ENCODE measurements at regions not wholly inside any gene's neighbourhood (a gene's known extent, or its start where the extent isn't known, plus 50 kb on each side); places are given as distances from the start of the nearest gene placed in this dataset.
"Not testable (repeated sequence)": the region's sequence is repeated elsewhere in the genome, so short reads cannot be mapped to it uniquely, and the experiment has no call there.

GRCh38 chr6:60737764-60738425 lies 1548.1 kb downstream of the KHDRBS2 start:
- intact Hi-C loops (cut with DNase I); DNase-seq; H3K9me3 ChIP-seq (ENCODE audit: control insufficient read depth in 2 of 3, insufficient read depth in 1 of 3, low read length in 3 of 3); H3K27ac ChIP-seq (ENCODE audit: low read depth in 2 of 2, low read length in 2 of 2); FAIRE-seq; H3K36me3 ChIP-seq (ENCODE audit: control insufficient read depth in 2 of 3, insufficient read depth in 3 of 3, low read length in 3 of 3); H3K27me3 ChIP-seq (ENCODE audit: control insufficient read depth, insufficient read depth, low read length); H3K9ac ChIP-seq (ENCODE audit: low read length in 3 of 3); H3K4me3 ChIP-seq (ENCODE audit: low read length in 3 of 3); H3K4me1 ChIP-seq (ENCODE audit: control insufficient read depth in 2 of 3, insufficient read depth in 2 of 3, low read depth in 1 of 3, low read length in 3 of 3): not testable (repeated sequence)

- H3K36me3 ChIP-seq (ENCODE audit: control insufficient read depth in 2 of 3, insufficient read depth in 3 of 3, low read length in 3 of 3); H3K4me1 ChIP-seq (ENCODE audit: control insufficient read depth in 2 of 3, insufficient read depth in 2 of 3, low read depth in 1 of 3, low read length in 3 of 3); H3K9ac ChIP-seq (ENCODE audit: low read length in 3 of 3); H3K27ac ChIP-seq (ENCODE audit: low read depth in 2 of 2, low read length in 2 of 2); DNase-seq; H3K9me3 ChIP-seq (ENCODE audit: control insufficient read depth in 2 of 3, insufficient read depth in 1 of 3, low read length in 3 of 3); H3K27me3 ChIP-seq (ENCODE audit: control insufficient read depth, insufficient read depth, low read length); FAIRE-seq; intact Hi-C loops (cut with DNase I); H3K4me3 ChIP-seq (ENCODE audit: low read length in 3 of 3): not testable (repeated sequence)
Observed at GRCh38 chr6:60737315-60737714, 1548.7 kb downstream of the KHDRBS2 start.

- H3K9ac ChIP-seq (ENCODE audit: low read length in 3 of 3); FAIRE-seq; H3K4me3 ChIP-seq (ENCODE audit: low read length in 3 of 3); DNase-seq; H3K9me3 ChIP-seq (ENCODE audit: control insufficient read depth in 2 of 3, insufficient read depth in 1 of 3, low read length in 3 of 3); H3K36me3 ChIP-seq (ENCODE audit: control insufficient read depth in 2 of 3, insufficient read depth in 3 of 3, low read length in 3 of 3); H3K27me3 ChIP-seq (ENCODE audit: control insufficient read depth, insufficient read depth, low read length); H3K27ac ChIP-seq (ENCODE audit: low read depth in 2 of 2, low read length in 2 of 2); intact Hi-C loops (cut with DNase I); H3K4me1 ChIP-seq (ENCODE audit: control insufficient read depth in 2 of 3, insufficient read depth in 2 of 3, low read depth in 1 of 3, low read length in 3 of 3): not testable (repeated sequence)
Observed at GRCh38 chr6:60723935-60724334, 1562.1 kb downstream of the KHDRBS2 start.

- peaks cover 0 to 3% (median 0%) of the 10 kb centered on the region in 3 donors for H3K9me3 ChIP-seq (ENCODE audit: control insufficient read depth in 2 of 3, insufficient read depth in 1 of 3, low read length in 3 of 3)
- H3K4me1 ChIP-seq (ENCODE audit: control insufficient read depth in 2 of 3, insufficient read depth in 2 of 3, low read depth in 1 of 3, low read length in 3 of 3), result no peaks in the 10 kb centered on the region
- intact Hi-C loops (cut with DNase I), result no loop called here
- H3K9ac ChIP-seq (ENCODE audit: low read length in 3 of 3), result no peak overlapping the region
- DNase-seq, result no peak
- H3K27ac ChIP-seq (ENCODE audit: low read depth in 2 of 2, low read length in 2 of 2), result no peak overlapping the region
- no peaks in the 10 kb centered on the region for H3K36me3 ChIP-seq (ENCODE audit: control insufficient read depth in 2 of 3, insufficient read depth in 3 of 3, low read length in 3 of 3)
- no peak overlapping the region for H3K4me3 ChIP-seq (ENCODE audit: low read length in 3 of 3)
- no peak for TF ChIP-seq CTCF (IDR thresholded peaks at IDR 0.05; ENCODE audit: borderline replicate concordance, extremely low read depth, insufficient read depth)
- FAIRE-seq, result no peak
- H3K27me3 ChIP-seq (ENCODE audit: control insufficient read depth, insufficient read depth, low read length), result no peaks in the 10 kb centered on the region
Observed at GRCh38 chr6:60695232-60695631, 1590.8 kb downstream of the KHDRBS2 start.

GRCh38 chr6:60687085-60687484 lies 1598.9 kb downstream of the KHDRBS2 start:
- H3K36me3 ChIP-seq (ENCODE audit: control insufficient read depth in 2 of 3, insufficient read depth in 3 of 3, low read length in 3 of 3), result no peaks in the 10 kb centered on the region

More at GRCh38 chr6:60687085-60687484, 1598.9 kb downstream of the KHDRBS2 start:
- Histone ChIP-seq H3K4me1 (ENCODE audit: control insufficient read depth in 2 of 3, insufficient read depth in 2 of 3, low read depth in 1 of 3, low read length in 3 of 3) (no peaks in the 10 kb centered on the region), H3K27me3 (ENCODE audit: control insufficient read depth, insufficient read depth, low read length) (no peaks in the 10 kb centered on the region), H3K27ac (ENCODE audit: low read depth in 2 of 2, low read length in 2 of 2) (no peak overlapping the region), H3K9ac (ENCODE audit: low read length in 3 of 3) (no peak overlapping the region), H3K4me3 (ENCODE audit: low read length in 3 of 3) (no peak overlapping the region), H3K9me3 (ENCODE audit: control insufficient read depth in 2 of 3, insufficient read depth in 1 of 3, low read length in 3 of 3) (no peaks in the 10 kb centered on the region)
- no peak for TF ChIP-seq CTCF (IDR thresholded peaks at IDR 0.05; ENCODE audit: borderline replicate concordance, extremely low read depth, insufficient read depth)
- intact Hi-C loops (cut with DNase I), result no loop called here
- DNase-seq, result no peak
- FAIRE-seq, result no peak

Data from kidney (tissue), 13 donors.